GM19238 (cell line): ENCODE measurements at regions not wholly inside any gene's neighbourhood (a gene's known extent, or its start where the extent isn't known, plus 50 kb on each side); places are given as distances from the start of the nearest gene placed in this dataset.

ENCODE experiments used
- DNase-seq: peaks from one replicate; pipeline ENCODE4 v3.0.0; 2011; ENCODE audit warnings: low spot score; ENCODE audit not compliant: insufficient read length

DNA sequence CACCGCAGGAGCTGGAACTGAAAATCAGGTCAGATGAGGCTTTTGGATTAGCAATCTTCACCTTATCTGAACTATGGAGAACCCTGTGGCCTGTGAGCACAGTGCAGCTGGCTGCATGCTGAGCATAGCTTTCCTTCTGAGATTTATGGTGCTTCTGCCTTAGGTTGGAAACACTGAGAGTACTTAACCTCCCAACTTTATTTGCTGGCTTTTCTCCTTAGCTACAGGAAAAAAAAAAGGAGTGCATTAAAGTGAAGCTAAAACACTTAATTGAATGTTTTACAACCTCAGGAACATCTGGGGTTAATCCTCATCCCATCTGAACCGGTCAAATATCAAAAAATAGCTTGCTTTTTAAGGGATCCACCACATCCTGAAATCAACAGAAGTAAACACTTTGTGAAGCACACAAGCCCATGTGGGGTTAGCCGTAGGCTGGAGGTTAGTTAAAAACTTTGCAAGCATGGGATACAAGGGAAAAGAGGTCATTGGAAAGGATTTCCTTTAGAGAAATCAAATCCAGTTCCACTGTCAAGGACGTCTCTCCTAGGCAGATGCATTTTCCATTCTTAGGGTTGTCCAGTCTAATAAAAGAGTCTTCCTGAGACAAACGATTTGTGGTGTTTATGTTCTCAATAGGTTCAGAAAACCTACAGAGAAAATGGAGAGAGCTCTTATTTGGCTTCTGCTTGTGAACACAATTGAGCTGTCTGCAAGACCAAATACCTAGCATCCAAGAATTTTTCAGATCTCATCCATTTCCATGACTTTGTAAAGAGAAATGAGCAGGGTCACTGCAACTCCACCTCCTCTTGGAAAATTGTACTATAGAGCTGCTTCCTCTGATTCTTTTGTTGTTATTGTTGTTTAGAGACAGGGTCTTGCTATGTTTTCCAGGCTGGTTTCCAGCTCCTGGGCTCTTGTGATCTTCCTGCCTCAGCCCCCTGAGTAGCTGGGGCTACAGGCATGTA lies 470.4 kb upstream of the IGFBP3 start:
- DNase-seq, result no peak

DNA sequence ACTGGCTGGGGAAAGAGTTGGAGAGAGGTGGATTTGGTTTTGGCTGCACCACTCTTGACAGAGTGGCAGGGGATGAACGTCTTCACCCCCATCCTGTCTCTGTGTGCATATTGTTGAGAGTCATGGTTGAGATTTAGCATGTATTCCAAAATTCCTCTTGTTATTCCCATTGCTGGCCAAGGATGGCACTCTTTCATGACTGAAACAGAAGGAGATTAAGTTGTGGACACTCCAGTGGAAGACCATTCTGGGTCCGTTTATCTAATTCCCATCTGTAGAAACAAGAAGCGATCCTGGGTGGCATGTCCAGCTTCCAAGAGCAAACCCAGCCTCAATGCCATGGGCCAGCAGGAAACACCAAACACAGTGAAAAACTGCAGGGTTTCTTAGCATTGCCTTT lies 469.0 kb upstream of the IGFBP3 start:
- no peak for DNase-seq

DNA sequence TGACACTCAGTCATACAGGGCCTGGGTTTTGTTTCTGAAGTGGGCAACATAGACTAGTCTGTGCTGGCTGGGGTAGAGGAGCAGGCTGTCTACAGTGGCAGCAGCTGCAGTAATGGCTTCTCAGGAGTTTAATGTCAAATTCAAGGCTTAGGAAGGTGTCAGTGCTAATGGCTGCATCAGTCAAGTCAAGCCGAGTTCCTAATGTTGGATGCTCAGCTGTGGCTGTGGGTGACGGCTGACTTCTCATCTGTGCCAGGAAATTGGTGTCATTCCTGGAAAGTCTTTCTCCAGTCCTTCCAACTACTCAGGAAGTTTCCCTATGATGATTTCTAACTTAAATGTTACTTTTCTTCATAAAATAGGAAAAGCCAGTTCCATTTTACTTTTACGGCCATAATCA lies 468.1 kb upstream of the IGFBP3 start:
- DNase-seq, result no peak

DNA sequence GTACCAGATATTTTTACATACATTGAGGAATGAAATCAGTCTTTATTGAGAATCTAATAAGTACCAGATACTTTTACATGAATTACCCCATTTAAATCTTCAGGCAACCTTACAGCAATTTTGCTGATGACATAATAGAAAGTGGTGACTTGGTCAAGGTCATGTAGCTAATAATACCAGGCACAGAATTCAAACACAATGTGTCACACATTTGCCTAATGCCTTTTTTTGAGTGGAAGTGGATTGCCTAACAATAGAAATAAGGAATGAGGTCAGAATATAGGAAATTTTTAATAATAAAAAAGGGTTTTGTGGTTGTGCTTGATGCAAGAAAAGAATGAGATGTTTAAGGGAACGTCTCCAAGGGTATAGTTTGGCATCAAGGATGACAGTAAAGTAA lies 466.6 kb upstream of the IGFBP3 start:
- no peak for DNase-seq

DNA sequence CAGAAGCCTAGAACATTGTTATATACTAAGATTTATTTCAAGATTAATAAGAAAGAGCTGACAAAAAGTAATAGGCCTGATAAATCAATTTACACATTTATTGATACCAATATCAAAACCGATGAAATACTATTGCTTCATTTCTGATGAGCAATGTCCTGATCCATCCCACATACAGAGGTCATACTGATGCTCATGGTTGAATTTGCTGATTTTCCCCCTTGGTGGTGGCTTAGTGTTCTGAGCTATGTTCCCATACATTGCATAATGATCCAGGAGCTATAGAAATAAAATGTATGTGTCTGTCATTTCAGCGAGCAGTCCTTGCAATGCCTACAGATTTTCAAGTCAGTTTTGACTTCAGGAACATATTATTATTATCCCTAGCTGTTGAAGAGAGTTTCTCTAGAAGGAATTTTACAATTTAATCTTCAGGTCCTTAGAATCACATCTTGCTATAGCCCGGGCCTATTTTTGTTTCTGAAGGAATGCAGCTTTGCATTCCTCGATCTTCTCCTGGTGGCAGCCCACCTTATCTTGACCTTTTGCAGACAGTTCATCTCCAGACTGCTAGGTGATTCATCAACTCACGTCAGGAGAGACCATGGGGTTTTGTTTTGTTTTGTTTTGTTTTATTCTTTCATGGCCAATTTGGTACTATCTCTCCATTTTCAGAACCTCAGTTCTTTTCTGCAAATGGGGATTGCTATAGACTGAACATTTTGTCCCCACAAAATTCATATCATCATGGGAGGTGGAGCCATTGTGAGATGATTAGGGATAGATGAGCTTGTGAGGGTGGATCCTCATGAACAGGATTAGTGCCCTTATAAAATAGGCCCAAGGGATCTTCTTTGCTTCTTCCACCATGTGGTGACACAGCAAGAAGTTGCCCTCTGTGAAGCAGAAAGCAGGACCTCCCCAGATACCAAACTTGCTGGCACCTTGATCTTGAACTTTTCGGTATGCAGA lies 465.6 kb upstream of the IGFBP3 start:
- no peak for DNase-seq

DNA sequence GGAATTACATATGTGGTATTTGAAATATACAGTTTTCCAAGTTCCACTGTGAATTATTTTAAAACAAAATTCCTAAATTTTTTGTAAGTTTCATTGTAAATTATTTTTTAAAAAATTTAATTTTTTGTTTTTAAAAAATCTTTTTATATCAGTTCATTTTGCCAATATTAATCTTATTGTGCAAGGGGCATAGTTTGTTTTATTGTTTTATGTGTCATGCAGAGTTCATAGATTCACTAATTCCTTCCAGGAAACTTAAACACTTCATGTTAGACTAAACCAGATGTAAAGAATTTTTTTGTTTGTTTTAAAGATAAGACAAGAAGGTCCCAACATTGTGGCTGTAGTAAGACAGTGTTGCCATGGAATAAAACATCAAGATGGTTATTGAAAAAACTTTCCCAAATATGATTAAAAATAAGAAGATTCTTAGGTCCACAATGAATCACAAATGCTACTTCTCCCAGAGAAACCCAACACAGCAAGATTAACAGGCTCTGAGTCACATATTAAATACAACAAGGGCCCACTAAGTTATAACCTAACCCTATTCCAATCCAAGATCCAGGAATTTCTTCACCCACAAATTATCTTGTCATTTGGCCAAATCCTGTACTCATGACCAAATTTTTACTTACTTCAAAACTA lies 464.7 kb upstream of the IGFBP3 start:
- DNase-seq, result no peak

DNA sequence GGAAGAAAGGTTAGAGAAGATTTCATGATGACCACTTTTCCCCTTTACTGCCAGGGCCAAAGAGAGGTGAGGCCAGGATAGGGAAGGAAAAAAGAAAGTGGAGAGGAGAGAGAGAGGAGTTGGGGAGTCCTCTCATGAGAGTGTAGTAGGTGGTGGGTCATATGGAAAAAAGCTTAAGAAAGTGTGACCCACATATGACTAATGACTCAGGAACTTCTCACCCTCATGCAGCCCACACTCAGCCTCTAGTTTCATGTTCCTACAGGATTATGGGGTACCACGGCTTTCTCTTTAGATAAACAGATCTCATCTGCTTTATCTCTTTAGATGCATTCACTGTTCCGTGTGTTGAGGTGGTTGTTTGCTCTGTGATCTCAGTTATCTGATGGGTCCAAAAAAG lies 462.5 kb upstream of the IGFBP3 start:
- no peak for DNase-seq

DNA sequence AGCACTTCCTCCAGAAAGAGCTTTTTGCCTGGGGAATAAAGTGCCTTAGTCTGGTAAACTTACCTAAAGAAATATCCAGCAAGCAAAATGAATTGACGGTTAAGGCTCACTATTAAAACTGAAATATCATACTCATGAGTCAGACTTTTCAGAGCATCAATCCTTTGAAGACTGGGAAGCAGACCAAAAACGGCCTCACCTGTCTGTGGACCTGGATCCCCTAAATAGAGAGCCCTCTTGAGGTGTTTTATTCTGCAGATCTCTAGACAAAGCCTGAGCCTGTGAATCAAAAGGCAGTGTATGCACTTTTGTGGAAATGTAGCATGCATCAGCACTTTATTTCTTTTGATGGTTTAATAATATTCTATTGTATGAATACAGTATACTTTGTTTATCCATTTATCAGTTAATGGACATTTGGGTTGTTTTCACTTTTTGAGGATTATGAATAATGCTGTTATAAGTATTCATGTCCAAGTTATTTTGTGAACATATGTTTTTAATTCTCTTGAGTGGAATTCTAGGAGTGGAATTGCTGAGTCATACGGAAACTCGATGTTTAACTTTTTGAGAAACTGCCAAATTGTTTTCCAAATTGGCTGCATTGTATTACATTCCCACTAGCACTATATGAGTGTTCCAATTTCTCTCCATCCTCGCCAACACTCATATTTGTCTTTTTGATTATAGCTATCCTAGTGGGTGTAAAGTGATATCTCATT lies 449.0 kb upstream of the IGFBP3 start:
- DNase-seq, result no peak

DNA sequence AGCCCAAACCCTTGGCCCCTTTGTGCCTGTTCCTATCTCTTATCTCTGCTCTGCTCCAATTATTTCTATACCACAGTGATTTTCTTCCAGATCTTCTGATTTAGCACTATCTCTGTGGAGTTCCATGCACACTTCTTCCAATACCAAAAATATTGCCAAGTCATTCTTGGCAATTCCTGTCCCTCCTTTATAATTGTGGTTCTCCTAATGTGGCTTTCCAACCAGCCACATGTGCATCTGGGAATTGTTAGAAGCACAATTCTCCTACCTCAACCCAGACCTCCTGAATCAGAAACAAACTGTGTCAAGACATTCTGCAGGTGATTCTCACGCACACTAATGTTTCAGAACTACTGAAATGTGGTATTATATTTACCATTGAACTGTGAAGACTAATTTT lies 447.8 kb upstream of the IGFBP3 start:
- no peak for DNase-seq

DNA sequence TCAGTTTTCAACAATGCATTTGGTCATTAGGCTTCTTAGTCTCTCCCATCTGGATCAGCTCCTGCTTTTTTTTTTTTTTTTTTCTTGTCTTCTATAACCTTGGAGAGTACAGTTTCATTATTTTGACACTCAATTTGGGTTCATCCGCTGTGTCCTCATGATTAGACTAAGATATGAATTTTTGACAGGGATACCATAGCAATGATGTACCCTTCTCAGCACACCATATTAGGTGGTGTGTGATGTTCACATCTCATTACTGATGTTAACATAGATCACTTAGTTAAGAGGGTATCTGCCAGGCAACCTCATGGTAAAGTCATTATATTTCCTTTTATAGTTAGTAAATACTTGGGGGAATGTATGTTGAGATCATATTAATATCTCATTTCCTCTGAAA lies 445.5 kb upstream of the IGFBP3 start:
- no peak for DNase-seq

DNA sequence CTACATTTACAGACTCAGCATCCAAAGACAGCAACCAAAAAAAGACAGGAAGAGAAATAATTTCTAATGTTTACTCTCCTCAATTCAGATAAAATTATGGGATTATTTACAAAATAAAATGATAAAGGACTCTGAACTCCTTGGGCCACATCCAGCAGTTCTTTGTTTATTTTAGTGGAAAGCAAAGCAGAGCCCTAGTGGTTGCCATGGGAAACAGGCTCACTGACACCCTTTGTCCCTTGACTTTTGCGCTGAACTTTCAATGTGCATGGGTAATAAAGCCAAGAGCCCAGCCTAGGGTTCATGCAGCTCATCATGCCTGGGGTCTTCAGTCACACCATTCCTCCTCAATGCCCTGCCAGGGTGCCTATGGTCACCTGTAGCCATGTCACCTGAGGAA lies 442.6 kb upstream of the IGFBP3 start:
- no peak for DNase-seq

DNA sequence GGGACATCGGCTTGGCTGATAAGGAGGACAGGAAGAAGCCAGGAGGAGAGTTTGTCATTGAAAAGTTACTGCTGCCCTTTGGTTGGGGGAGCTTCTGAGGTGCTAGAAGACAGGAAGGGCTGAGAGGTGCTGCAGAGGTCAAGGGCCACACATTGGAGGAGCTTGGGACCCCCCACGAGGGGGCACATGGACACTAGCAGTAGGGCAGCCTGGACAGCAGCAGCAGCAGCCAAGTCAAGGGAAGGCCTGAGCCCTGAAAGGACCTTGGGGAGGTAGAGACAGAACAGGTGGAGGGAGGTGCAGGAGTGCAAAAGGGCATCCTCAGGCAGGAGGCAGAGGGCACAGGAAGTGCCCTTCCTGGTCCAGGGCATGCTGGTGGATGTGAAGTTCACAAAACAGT lies 439.7 kb upstream of the IGFBP3 start:
- DNase-seq, result no peak

DNA sequence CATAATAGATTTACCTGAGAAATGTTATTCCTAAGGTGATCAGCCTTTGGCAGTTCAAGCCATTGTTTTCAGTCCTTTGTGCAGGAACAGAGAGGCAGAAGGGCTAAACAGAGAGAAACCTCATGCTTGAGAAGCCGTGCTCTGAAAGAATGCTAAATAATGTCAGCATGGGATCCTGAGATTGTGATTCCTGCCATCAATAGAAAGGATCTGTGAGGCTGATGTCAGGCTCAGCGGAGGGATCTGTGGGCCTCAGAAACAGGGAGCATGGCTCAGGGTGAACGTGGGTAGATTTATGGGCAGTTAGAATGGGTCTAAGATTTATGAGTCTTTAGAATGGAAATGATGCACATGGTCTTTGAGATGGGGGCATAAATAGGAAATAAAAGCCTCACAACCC lies 439.2 kb upstream of the IGFBP3 start:
- DNase-seq, result no peak

DNA sequence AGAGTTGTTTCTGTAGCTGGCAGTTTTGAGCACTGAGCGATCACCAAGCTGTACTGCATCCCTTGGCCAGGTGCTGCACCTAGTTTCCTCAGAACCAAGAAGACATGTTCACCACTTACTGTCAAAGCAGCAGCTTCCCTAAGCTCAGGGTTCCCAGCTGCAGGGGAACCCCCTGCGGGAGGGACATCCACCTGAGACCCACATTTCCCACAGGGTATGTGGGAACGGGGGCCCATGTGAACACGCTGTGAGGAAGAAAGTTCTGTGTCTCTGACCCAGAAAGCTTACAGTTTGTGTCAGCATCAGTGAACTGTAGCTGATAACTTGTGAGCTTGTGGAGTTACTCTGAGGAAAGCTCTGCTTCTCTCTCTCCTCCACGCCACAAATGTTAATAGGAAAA lies 436.8 kb upstream of the IGFBP3 start:
- DNase-seq, result no peak

DNA sequence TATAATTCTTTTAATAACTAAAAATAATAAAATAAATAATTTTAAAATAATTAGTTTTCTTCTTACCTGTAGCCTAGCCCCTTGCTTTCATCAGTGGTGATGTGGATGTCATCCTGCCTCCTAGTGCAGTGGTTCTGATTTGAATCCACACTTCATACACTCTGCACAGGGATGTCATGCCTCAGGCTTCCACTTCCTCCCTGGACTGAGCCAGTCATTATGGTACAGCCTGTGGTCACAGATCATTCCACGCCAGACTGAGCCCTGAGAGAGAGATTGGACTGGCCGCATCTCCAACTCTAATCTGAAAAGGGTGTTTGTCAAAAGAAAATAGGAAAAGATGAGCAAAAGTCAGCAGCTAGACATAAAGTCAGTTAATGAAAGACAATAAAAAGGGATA lies 436.2 kb upstream of the IGFBP3 start:
- no peak for DNase-seq

DNA sequence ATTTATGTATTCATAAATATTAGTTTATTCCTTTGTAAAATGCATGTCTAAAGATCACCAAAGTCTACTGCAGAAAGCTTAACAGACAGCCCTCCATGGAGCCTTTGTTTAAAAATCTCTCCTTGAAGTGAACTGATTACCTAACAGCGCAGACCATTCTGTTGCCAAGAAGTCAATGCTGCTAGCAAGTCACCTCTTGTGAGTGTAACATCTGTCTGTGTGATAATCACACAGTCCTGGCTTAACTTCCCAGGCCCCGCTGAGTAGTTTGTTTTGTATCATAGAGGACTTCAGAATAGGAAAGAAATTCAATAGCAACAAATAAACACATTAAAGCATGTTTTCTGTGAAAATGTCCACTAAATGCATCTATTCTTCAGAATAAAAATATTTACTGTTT lies 435.3 kb upstream of the IGFBP3 start:
- no peak for DNase-seq

DNA sequence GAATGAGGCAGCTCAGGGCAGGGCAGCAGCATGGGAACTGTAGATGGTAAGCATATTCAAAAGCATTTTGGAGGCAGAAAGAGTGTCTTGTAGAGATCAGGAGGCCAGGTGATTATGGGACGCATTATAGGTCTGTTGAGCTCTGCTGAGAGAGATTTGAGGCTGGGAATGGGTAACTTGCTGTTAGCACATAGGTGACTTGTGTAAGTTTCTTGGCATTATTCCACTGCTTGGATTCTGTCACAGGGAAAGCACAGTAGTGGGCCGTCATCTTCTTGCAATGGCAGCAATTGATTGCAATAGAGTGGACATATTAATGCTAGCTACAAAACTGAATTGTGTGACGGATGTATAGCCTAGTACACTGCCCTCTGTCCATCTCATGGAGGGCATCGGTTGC lies 434.3 kb upstream of the IGFBP3 start:
- DNase-seq, result no peak

DNA sequence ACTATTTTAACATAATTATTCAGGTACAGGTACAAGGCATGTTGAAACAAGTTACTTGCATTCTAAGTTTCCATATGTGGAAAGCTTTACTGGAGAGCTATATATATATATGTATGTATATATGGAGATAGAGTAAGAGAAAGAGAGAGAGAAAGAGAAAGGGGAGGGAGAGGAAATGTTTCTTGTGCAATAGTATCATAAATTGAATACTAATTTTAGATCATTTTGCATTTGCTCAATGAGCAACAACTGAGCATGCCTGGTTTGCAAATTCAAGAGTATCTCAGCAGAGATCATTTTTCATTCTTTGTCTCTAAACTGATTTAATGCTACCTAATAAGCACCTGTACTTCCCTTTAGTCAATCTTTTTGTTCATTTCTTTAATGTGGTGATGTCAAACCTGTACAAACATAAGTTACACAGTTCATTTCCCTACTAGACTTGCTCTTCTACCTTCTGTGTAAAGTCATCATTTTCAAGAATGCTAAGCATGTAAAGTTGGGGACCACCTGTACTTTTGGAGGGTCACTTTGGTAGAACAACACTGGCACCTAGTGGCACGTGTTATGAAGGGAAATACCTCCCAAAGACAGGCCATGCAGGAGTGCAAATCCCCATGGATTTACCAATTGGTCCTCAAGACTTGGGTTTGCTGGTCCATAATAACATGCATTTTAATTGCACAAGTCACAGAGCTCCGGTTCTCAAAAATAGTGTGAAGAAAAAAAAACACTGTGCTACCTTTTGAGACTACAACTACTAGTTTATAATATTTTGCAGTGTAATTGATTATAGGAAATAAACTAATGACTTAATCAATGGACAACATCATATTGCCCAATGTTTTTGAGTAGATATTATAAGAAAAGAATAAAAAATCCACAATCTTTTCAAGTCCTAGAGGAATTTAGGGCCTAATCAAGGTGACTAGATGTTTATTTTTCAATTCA lies 431.2 kb upstream of the IGFBP3 start:
- no peak for DNase-seq

DNA sequence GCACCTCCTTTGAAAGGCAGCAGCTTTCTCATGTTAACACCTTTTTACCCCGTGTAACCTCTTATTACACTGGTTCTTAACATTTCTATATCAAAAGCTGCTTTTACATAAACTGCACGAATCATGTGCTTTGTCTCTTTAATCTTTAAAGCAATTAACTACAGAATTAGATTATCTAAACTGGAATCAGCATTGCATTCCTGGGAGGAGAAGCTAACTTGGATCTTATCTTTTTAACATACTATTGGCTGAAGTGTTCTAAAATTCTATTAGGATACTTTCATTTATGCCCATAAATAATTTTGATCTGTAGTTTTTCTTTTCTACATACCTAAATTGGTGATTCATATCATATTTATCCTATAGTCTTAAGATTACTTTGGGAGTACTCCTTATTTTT lies 428.4 kb upstream of the IGFBP3 start:
- DNase-seq, result no peak

DNA sequence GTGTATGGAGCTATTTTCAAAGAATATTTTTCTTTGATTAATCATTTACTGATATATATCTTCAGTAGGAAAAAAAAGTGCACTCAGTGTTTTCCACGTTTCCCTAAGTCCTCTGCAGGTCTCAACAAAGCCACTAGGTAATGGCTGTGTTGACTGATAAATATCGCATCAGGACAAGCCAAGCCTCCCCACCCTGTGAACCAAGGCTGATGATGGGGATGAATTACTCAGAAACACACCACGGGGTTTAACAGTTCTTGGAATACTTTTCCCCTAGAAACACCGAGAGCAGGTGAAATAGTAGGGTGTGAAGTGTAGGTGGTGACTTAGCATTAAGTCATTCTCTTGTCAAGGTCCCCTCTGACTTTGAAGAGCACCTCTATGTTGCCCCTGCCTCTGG lies 423.5 kb upstream of the IGFBP3 start:
- DNase-seq, result no peak
